Neural crest cell (in vitro differentiated cells): ENCODE measurements at regions not wholly inside any gene's neighbourhood (a gene's known extent, or its start where the extent isn't known, plus 50 kb on each side); places are given as distances from the start of the nearest gene placed in this dataset.

ENCODE experiments used
- DNase-seq: peaks from one replicate; pipeline ENCODE4 v3.0.0; 2021; ENCODE audit warnings: low read depth, mixed read lengths, low spot score
- H3K27ac Mint-ChIP-seq: one replicate; pipeline ENCODE4 v1.8.0; 2021; ENCODE audit warnings: mild to moderate bottlenecking, mixed read lengths; ENCODE audit not compliant: unreplicated experiment
- H3K27me3 Mint-ChIP-seq: 2 replicates; pipeline ENCODE4 v1.8.0; 2021; ENCODE audit warnings: low read depth, mild to moderate bottlenecking, mixed read lengths
- H3K36me3 Mint-ChIP-seq: 2 replicates; pipeline ENCODE4 v1.8.0; 2021; ENCODE audit warnings: low read depth, mild to moderate bottlenecking, mixed read lengths
- H3K4me1 Mint-ChIP-seq: 2 replicates; pipeline ENCODE4 v1.8.0; 2021; ENCODE audit warnings: mixed read lengths
- H3K4me3 Mint-ChIP-seq: one replicate; pipeline ENCODE4 v1.8.0; 2021; ENCODE audit warnings: mild to moderate bottlenecking, mixed read lengths
- H3K9me3 Mint-ChIP-seq: 2 replicates; pipeline ENCODE4 v1.8.0; 2021; ENCODE audit warnings: mixed read lengths
- CTCF ChIP-seq: fragments of 200-600 bp; sonication (generic); conservative IDR thresholded peaks from 2 replicates; pipeline ENCODE4 v1.5.0; 2021; ENCODE audit warnings: antibody characterized with exemption, mild to moderate bottlenecking

DNA sequence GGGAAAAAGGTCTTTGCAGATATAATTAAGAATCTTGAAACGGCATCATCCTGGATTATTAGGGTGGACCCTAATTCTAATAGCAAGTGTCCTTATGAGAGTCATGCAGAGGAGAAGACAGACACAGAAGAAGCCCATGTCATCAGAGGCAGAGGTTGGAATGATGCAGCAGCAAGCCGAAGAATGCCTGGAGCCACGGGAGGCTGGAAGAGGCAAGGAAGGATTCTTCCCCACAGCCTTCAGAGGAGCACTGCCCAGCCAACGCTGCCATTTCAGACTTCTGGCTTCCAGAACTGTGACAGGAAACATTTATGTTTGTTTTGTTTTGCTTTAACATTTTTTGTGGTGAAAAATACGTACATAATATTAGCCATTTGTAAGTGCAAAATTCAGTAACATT lies 72.3 kb downstream of the MCFD2 start:
- no peak overlapping the region for H3K27ac Mint-ChIP-seq
- H3K27me3 Mint-ChIP-seq = peaks cover 2% of the 10 kb centered on the region
- no peak for TF ChIP-seq CTCF
- H3K4me1 Mint-ChIP-seq = peaks cover 14% of the 10 kb centered on the region
- no peak for DNase-seq
- no peak overlapping the region for H3K4me3 Mint-ChIP-seq
- H3K9me3 Mint-ChIP-seq = no peaks in the 10 kb centered on the region
- no peaks in the 10 kb centered on the region for H3K36me3 Mint-ChIP-seq

DNA sequence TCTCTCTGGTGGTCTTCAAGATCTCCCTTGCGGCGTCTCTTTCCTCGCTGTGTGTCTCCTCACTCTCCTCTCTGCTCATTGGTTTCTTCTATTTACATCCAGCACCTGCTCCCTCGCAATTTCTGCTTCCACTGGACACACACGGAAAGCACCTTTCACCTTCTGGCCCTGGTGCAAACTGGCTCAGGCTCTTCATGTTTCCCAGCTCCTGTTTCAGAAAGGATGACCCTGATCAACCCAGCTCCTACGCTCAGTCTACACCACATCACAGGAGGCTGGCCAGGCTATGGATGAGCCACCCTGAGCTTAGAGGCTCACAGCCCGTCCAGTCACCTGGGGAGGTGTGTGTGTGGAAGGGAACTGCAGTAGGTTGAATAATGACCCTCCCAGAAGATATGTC lies 72.7 kb downstream of the MCFD2 start:
- H3K27me3 Mint-ChIP-seq = peaks cover 2% of the 10 kb centered on the region
- H3K4me3 Mint-ChIP-seq = no peak overlapping the region
- no peak for DNase-seq
- no peaks in the 10 kb centered on the region for H3K36me3 Mint-ChIP-seq
- no peak overlapping the region for H3K27ac Mint-ChIP-seq
- TF ChIP-seq CTCF = no peak
- no peaks in the 10 kb centered on the region for H3K9me3 Mint-ChIP-seq
- H3K4me1 Mint-ChIP-seq = peaks cover 10% of the 10 kb centered on the region

- Mint-ChIP-seq H3K4me1 (peaks cover 9% of the 10 kb centered on the region), H3K4me3 (no peak overlapping the region), H3K36me3 (no peaks in the 10 kb centered on the region), H3K9me3 (no peaks in the 10 kb centered on the region), H3K27me3 (peaks cover 2% of the 10 kb centered on the region), H3K27ac (no peak overlapping the region)
- DNase-seq = no peak
- no peak for TF ChIP-seq CTCF
These were observed 74.0 kb downstream of the MCFD2 start for GRCh38 chr2:46841621-46842020.

- Mint-ChIP-seq H3K27ac (no peak overlapping the region), H3K4me1 (no peaks in the 10 kb centered on the region), H3K27me3 (peaks cover 2% of the 10 kb centered on the region), H3K9me3 (no peaks in the 10 kb centered on the region), H3K36me3 (no peaks in the 10 kb centered on the region), H3K4me3 (no peak overlapping the region)
- DNase-seq = no peak
- no peak for TF ChIP-seq CTCF
These were observed 76.6 kb downstream of the MCFD2 start for GRCh38 chr2:46839045-46839444.

DNA sequence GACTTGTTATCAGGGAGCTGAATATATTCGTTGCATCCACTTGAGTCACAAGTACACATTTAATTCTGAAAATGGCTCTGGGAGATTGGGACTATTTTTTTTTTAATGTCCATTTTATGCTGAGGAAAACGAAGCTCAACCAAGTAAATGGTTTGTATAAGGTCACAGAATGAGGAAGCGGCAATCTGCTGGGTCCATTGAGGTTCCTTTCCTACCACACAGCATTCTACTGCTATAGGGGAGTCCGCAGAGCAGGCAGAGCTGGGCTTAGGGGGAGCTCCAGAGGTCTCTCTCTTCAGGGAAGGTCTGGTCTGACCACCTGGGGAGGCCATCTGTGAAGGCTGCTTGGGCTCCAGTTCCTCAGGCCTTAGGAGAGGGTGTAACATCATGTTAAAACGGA lies 77.9 kb downstream of the MCFD2 start:
- DNase-seq = no peak
- H3K4me1 Mint-ChIP-seq = no peaks in the 10 kb centered on the region

More for the DNA sequence above, 77.9 kb downstream of the MCFD2 start:
- Mint-ChIP-seq H3K36me3 (no peaks in the 10 kb centered on the region), H3K27me3 (peaks cover 2% of the 10 kb centered on the region), H3K27ac (no peak overlapping the region), H3K4me3 (no peak overlapping the region), H3K9me3 (no peaks in the 10 kb centered on the region)
- TF ChIP-seq CTCF = no peak
